NCI-H345 (cell line): ENCODE measurements at regions not wholly inside any gene's neighbourhood (a gene's known extent, or its start where the extent isn't known, plus 50 kb on each side); places are given as distances from the start of the nearest gene placed in this dataset.

Experiments used
- DNase-seq: peaks from one replicate; lab custom pipeline; 2025; lab: John Stamatoyannopoulos, UW

DNA sequence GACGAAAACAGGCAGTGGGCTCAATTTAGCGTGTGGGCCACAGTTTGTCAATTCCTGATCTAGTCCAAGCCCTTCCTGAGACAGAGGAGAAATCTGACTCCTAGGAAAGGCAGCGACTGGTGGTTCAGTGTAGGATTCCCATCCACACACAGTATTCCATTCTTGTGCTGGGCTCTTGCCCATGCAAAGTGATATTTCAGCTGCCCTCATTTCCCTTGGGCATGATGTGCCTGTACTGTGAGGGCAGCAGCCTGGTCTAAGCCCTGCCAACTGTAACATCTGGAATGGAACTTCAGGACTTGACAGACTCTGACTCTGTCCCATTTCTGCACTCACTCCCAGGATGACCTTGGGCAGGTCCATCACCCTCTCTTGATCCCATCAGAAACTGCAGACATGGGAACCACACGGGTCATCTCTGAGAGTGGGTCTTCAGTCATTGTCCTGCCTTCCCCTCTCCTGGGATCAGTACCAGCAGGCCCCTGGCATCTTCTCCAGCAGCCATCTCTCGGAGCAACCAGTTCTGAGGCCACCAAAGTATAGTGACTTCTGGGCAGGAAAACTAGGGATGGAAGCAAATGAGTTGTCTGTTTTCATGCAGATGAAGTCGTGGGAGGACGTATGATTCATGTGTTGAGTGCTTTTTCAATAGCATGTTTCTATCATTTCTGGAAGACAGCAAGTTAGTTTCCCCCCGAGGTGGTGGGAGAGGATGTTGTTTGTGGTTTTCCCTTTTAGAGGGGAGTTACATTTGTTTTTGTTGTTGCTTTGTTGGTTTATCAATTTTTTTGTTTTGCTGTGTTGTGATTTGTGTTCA lies 54.2 kb upstream of the BCL2L14 start:
- no peak for DNase-seq

DNA sequence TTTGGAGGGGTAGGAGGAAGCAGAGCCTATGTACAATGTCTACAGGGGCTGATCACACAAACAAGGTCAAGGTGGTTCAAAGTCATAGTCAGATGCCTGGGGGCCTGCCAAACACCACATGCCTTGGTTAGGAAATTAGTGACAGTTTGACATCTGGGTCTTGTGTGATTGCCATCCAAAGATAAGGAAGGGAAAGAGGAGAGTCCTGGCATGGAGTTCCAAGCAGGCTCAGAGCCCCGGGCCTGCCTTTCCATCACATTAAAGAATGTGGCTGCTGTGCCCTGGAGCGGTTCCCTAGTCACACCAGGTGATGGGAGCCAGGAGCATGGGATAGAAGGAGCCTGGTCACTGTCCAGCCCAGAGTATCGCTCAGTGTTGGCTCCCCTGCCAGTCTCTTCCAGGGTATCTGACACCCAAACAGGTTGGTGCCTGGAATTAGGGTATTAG lies 53.6 kb upstream of the BCL2L14 start:
- DNase-seq = no peak

DNA sequence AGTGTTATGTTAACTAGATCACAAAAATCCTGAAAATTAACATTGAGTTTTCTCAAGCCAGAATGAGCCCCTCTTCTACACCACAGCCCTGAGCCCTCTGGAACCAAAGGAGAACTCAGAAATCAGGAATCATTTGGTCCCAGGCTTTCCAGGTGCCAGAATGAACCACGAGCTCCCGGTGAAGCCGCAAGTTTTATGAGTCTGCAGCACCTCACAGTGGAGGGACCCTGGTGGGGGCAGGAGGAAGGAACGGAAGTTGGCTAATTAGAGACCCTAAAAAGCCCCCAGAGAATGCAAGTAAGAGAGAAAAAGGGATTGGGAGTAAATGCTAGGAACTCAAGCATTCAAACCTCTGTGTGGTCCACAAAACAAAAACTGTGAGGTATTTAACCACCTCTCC lies 52.9 kb upstream of the BCL2L14 start:
- DNase-seq = no peak

DNA sequence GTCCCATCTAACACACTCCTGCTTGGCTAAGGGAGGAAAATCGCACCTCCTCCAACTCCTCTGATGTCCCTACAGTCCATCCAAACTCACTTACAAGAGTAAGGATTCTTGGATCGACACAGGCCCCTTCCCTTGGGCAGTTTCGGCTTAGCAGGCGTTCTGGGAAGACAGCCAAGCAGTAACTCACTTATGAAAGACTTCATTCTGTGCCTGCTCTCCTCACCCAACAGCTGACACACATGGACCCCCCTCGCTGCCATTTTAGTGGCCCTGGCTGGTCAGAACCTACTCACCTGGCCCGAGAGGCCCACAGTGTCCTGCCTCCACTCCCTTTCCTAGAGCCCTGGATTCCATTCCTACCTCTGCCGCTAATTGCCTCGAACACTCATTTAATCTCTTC lies 52.3 kb upstream of the BCL2L14 start:
- no peak for DNase-seq

DNA sequence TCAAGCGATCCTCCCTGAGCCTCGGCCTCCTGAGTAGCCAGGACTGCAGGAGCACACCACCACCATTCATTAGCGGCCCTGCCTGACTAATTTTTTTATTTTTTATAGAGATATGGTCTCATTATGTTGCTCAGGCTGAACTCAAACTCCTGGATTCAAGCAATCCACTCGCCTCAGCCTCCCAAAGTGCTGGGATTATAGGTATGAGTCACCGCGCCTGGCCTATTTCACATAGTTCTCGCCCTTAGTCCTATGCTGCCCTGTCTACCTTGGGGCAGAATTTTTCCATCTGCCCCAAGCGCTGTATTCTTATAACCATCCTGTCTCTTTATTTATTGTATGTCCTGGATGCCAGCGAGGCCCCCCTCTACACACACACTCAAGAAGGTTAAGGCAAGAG lies 50.9 kb upstream of the BCL2L14 start:
- DNase-seq = no peak

DNA sequence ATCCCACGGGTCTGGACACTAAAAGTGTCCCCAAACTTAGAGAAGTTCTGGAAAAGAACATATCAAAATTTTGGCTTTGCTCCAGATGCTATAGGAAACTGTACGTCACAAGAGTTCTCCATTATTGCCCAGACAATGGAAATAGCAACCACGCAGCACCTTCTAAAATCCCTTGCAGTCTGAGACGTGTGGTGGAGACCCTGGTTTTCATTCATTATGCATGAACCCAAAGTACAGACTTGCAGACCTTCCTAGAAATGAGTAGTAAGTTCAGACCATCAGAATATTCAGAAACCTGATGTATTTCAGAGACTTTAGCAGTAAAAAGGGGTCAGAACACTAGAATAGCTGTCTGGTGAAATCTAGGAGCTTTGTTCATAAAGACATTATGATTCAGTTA lies 50.0 kb upstream of the BCL2L14 start:
- DNase-seq = no peak
